GM18870 (cell line): ENCODE measurements at regions not wholly inside any gene's neighbourhood (a gene's known extent, or its start where the extent isn't known, plus 50 kb on each side); places are given as distances from the start of the nearest gene placed in this dataset.

Experiments used
- ATAC-seq: cut with Tn5 transposase; IDR thresholded peaks from one replicate; pipeline ENCODE4 v1.9.1; 2021; ENCODE audit warnings: moderate library complexity; ENCODE audit not compliant: unreplicated experiment

DNA sequence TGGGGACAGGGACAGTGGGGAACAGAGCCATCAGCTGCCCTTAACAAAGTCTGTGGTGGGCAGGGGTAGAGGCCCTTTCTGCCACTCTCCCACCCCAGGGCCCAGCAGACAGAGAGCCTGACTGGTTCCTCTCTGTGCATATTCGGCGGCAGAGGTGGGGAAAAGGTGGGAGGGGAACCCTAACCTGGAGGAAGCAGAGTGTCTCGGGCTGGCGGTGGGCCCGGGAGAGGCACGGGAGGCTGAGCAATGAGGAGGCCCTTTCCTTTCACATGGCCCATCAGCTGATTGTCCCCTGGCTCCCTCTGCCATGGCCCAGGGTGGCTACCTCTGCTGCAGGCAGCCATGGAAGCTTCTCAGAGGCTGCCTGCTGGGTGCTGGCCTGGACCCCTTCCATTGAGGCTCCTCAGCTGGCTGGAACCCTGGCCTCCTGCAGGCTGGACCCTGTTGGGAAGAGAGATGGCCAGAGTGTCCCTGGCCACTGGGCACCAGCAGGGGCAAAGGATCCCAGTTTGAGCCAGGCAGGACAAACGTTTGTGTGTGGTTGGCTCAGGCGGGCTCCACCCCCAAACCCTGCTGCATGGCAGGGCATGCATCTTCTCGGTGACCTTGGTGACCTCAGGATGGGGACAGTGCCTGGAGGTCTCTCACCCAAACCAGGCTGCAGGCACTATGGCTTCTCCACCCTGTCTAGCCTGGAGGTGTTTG lies 202.8 kb upstream of the ZNF536 start:
- no peak for ATAC-seq

DNA sequence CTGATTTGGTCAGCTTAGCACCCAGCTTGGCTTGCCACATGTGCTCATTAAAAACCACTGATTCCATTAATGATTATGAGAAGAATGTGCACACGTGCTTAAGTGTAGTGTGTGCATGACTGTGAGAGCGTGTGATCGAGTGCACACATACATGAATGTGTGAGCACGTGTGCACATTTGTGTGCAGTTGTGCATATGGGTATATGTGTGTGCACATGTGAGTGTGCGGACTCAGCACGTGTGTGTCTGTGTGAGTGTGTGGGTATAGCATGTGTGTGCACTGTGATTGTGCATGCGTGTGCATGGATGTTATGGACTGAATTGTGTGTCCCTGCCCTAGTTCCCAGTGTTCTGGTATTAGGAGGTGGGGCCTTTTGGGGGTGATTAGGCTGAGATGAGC lies 202.1 kb upstream of the ZNF536 start:
- no peak for ATAC-seq

DNA sequence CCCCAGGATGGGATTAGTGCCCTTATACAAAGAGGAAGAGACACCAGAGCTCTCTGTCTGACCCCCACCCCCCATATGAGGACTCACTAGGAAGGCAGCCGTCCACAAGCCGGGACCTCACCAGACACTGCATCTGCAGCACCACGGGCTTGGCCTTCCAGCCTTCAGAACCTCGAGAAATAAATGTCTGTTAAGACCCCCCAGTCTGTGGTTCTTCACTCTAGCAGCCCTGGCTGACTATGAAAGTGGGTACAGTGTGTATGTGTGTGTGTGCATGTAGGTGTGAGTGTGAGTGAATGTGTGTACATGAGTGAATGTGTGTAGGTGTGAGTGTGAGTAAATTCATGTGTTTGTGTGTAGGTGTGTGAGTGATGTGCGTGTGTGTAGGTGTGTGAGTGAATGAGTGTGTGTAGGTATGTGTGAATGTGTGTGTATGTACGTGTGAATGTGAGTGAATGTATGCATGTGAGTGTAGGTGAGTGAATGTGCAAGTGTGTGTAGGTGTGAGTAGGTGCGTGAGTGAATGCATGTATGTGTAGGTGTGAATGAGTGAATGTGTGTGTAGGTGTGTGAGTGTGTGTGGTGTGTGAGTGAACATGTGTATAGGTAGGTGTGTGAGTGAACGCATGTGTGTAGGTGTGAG lies 201.6 kb upstream of the ZNF536 start:
- no peak for ATAC-seq

DNA sequence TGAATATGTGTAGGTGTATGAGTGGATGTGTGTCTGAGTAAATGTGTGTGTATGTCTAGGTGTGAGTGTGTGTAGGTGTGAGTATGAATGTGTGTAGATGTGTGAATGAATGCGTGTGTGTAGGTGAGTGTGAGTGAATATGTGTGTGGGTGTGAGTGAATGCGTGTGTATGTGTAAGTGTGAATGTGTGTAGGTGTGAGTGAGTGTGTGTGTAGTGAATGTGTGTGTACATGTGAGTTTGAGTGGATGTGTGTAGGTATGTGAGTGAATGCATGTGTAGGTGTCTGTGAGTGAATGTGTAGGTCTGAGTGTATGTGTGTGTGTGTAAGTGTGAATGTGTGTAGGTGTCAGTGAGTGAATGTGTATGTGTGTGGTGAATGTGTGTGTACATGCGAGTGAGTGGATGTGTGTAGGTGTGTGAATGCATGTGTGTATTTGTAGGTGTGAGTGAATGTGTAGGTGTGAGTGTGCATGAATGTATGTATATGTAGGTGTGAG lies 201.0 kb upstream of the ZNF536 start:
- ATAC-seq = no peak

DNA sequence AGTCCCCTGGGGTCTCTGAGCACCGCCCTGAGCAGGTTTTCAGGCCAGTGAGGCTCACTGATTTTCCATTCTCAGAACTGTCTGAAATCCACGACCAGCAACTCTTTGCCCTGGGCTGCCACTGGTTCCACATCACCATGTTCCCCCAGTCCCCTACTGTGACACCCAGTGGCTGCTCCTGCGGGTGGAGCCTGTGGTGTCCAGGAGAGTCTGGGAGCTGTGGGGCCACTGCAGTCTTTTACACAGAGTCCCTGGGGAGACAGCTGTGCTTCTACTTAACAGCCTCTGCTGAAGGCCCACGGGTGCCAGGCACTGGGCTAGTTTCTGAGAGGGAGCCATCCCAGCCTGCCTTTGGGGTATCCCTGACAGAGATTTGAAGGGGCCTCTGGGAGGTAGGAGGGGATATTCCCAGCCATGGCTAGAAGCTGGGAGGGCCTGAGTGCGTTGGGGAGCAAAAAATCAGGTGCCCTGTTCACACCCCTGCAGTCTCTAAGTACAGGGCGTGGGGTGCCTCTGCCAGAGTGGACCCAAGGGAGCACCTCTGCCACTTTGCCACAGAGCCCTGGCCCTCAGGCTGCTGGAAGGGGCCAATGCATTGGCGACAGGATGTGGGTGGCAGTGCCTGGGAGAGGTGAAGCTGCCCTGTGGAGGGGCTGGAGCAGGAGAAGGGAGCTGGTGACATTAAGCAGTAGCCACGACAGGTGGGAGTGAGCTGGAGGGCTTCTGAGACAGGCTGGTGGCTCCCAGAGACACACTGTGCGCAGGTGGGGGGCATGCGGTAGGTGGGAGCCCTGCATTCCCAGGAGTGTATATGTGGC lies 200.2 kb upstream of the ZNF536 start:
- no peak for ATAC-seq

DNA sequence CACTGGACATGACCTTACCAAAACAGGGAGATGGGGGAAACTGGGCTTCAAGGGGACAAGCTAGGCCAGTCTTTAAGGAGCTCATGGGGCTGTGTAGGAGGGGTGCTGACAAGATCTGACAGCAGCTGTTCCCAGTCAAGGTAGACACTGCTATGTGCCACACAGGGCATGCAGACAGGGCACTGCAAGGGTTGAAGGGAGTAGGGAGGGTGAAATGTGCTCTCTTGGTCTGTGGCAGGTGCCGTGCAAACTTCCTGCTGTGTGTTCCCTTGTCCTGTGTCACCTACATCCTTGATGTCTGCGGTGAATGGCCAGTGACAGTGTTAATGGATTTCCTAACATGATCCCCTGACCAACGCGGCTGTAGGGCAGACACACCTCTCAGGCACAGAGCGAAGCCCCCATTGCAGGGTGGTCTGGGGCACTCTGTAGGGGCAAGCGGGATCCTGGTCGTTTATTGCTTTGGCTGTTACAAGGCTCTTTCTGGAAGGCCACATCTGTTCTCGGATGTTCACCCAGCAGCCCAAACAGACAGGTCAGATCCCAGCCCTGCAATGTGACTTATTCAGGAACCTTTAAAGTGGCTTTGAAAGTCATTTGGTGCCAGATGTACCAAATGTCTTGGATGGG lies 199.5 kb upstream of the ZNF536 start:
- ATAC-seq = no peak

DNA sequence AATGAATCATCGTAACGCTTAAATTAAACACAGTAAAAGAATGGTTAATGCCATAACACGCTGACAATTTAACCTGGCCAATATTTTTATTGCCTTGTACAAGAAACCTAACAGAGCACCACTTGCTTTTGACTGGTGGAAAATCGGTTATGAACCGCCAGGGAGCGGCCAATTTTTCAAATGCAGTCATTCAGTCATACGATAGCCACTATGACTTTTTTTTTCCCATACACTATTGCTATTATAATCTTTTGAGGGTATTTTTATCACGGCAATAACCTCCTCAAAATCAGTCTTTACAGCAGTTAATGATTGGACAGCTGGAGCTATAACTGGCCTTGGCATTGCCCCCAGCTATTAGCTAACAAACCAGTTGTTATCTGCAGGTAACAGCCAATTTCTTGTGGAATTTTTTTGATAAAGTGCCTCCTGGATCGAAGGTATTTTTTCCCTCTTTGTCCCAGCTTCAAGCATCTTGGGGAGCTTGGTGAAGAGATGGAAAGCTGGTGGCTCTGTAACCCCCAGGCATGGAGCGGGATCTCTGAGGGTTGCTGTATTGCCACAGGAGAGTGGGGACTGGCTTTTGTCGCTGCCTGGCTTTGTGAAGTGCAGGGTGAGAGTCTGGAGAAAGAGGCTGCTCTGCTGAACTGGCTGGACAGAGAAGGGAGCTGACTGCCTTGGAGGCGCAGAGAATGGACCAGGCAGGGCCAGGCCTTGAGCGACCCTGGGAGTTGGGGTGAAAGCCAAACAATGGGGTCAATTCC lies 198.4 kb upstream of the ZNF536 start:
- no peak for ATAC-seq

DNA sequence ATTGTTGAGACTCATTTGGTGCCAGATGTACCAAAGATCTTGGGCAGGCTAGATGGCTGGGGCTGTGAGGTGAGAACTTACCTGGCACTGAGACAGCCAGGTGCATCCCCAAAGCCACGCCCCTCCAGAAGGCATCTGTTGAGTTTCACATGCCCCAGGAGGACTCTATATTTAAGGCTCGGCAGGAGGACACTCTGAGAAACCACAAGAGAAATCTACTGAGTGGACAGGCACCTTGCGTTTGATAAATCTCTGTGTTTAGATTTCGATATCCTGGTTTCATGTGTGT lies 197.9 kb upstream of the ZNF536 start:
- no peak for ATAC-seq

DNA sequence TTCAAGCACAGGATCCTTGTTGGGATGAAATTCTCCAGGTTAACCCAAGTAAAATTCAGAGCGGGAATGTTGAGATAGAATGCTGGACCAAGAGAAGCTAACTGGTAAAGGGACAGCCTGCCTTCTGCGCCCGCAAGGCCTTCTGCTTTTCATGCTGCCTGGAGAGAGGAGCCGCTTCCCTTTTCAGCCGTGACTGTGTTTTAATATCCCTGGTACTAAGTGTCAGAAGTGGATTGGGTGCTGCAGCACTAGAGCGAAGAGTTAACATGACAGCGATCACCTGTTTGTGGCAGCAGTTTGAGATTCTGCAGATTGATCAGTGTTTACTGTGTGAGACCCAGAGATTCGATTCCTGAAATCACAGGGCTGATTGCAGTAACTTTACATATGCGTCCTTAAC lies 197.4 kb upstream of the ZNF536 start:
- no peak for ATAC-seq

DNA sequence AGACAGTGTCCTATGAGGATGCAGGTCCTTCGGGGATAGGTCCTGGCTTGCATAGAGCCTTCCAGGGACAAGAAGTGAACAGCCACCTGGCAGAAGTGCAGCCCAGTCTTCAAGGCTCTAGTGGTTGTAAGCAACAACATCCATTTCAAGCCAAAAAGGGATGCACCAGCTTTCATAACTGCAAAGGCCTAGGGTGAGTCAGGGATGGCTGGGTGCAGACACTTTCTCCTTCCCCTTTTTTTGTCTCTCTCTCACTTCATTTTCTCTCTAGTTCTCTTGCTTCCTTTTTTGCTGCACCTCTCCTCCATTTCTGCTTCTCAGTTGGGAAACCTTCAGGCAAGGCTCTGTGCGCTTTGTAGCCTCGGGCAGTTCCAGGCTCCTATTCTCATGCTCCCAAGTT lies 196.2 kb upstream of the ZNF536 start:
- no peak for ATAC-seq

DNA sequence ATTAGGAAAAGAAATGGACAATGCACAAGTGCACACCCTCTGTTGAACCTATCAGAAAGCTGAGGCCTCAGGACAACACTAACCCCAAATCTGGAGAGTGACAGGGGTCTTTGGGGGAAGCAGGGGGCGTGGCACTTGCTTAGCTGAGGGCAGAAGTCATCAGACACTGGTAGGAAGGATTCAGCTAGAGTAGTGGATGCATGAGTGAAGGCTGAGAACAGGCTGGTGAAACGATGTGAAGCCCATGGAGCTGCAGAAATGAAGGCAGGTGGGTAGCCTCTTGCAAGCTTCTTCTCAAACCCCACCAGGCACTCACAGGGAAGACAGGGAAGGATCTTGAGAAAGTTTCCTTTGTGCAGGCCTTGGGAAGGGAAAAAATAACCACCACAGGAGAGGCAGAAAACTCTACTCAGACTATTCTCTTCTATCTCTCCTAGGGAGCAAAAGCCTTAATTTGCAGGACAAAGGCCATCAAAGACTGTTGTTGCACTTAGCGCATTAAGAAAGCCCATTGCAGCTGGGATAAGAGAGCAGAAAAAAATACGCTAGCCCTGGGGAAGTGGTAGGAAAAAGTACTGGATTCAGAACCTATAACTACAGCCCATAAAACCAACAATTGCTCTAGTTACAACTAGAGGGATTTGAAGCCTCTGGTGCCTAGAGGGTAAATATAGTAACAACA lies 193.3 kb upstream of the ZNF536 start:
- no peak for ATAC-seq

DNA sequence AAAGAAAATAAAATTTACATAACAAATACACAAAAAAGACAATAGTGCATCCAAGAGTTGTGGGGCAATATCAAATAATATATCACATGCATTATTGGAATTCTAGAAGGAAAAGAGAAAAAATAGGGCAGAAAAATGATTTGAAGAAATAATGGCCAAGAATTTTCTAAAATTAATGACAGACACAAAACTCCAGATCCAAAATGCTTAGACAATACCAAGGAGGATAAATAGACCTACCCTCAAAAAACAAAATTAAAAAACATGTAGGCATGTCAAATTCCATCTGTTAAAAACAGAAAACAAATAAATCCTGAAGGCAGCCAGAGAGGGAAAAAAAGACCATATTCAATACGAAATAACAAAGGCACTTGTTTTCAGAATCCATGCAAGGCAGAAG lies 191.5 kb upstream of the ZNF536 start:
- no peak for ATAC-seq

DNA sequence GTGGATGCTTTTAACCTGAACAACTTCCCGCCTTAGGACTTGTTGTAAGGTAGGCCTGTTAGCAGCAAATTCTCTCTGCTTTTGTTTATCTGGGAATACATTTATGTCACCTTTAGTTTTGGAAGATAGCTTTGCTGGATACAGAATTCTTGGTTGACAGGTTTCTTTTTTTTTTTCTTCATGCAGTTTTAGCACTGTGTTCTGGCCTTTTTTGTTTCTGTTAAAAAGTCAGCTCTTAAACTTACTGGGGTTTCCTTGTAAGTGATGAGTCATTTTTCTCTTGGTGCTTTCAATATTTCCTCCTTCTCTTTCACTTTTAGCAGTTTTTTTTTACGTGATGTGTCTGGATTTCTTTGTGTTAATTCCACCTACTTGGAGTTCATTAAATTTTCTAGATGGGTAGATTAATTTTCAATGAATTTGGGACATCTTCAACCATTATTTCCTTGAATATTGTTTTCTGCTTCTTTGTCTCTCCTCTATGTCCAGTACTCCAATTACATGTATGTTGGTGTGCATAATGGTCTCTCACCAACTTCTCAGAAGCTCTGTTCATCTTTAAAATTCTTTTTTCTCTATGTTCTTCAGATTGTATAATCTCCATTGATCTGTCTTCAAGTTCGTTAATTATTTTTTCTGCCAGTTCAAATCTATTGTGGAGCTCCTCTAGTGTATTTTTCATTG lies 188.2 kb upstream of the ZNF536 start:
- no peak for ATAC-seq

DNA sequence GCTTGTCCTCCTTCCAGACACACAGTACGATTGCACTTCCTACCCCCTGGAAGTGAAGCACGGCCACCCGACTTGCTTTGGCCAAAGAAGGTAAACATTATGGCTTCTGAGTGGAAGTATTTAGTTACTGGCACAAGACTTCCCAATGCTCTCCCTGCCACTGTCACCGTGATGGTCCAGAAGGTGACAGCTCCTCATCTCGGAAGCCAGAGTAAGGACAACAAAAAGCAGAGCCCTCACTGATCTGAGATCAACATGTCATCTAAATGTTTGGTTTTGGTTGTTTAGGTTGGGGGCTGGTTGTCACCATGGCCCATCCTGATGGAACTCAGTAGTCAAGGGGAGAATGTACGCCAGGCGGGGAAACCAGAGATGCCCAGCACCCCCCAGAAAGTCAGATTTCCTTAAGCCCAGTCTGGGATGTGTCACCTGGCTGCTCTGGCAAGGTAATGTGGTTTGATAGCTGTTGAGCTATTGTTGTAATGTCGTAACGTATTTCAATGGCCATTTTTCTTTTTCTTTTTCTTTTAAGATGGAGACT lies 170.1 kb upstream of the ZNF536 start:
- no peak for ATAC-seq

DNA sequence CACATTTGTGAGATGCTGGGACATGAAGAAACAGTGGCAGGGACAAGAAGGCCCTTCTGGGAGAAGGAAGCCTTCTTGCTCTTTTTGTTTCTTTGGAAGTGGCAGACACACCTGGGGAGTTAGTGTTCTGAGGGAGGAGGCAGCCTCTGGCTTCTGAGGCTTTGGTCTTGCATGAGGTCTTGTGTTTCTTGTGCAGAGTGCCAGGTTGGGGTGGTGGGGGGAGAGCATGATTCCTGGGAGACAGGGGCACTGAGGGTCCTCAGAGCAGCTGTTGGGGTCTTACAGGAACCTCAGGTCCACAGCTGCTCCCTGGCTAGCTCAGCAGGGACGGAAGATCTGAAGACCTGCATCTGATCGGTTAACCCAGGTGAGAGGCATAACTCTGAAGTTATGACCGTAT lies 167.5 kb upstream of the ZNF536 start:
- no peak for ATAC-seq

DNA sequence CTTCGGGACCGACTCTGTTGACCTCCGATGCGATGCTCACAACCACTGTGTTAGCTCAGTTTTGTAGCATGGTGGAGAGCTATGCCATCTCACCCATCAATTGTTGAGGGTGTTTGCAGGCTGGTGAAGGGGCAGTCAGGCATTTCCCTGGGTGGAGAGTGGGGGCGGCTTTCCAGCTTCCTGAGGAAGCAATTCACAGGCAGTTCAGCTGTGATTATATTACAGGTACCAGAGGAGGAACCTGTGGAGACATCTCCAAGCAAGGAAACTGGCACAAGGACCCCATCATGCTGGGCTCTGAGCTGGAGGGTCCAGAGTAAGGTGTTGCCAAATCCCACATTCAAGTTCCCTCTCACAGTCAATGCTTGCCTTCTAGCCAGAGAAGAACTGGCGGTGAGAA lies 166.0 kb upstream of the ZNF536 start:
- ATAC-seq = no peak

DNA sequence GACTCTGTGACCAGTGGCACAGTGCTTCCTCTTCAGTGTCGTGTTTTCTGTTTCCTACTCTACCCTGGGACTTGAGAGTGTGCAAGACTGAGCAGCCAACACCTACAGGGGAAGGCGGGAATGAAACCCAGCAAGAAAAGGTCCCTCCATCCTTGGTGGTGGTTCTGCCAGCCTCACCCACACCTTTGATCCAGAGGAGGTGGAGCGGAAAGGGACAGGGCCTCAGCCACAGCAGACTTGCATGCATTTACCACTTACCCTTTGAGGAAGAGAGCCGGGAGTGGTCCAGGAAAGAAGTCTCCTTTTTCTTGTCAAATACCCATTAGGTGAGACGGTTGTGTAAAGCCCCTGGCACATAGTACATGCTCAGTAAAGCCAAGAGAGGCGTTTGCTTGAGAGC lies 164.8 kb upstream of the ZNF536 start:
- no peak for ATAC-seq

DNA sequence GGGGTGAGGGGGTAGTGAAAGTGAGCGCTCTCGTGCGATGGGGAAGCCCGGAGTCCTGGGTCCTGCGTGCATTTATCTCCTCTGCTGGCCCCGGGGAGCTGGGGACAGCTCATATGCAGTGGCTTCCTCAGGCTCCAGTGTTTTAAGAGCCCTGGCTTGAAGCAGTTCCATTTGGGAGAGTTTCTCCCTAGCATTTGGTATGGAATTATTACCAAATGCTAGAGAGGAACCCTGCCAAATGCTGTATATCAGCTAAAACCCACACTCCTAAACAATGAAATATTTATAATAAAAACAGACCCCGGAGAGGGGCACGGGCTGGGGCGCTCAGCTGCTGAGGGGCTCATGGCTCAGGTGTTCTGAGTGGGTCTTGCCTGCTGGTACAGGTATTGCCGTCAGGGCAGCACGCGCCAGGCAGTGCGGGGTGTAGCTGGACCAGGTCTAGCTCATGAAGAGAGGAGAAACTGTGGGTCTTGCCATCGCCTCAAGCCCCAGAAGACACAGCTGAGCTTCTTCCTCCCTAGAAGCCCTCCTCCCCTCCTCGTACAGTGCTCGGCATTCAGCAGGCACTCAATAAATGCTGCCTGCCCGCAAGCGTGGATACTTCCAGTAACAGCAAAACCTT lies 163.6 kb upstream of the ZNF536 start:
- no peak for ATAC-seq
